ENCODE measurements at regions not wholly inside any gene's neighbourhood (a gene's known extent, or its start where the extent isn't known, plus 50 kb on each side); places are given as distances from the start of the nearest gene placed in this dataset.

DNA sequence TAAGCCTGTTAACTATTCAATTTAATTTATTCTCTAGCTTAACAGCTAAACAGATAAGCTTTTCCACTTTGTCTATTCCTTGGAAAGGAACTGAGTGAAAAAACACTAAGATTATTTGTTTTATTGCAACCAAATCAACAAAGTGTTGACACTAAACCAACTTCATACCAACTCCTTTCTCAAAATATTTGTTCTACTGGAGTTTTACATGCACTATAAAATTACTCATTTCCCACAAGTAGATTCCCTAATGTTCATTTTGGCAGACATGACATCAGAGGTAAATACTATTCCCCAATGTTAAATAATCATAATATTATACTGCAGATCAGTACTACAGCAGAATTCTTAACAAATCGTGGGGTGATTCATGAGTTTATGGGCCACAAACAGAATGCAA lies 231.4 kb downstream of the TTC6 start:
- TF ChIP-seq POLR2A (IDR thresholded peaks at IDR 0.05) (no peak), EP300 (IDR thresholded peaks at IDR 0.05) (no peak)
- TF ChIP-seq, protein P1, sequence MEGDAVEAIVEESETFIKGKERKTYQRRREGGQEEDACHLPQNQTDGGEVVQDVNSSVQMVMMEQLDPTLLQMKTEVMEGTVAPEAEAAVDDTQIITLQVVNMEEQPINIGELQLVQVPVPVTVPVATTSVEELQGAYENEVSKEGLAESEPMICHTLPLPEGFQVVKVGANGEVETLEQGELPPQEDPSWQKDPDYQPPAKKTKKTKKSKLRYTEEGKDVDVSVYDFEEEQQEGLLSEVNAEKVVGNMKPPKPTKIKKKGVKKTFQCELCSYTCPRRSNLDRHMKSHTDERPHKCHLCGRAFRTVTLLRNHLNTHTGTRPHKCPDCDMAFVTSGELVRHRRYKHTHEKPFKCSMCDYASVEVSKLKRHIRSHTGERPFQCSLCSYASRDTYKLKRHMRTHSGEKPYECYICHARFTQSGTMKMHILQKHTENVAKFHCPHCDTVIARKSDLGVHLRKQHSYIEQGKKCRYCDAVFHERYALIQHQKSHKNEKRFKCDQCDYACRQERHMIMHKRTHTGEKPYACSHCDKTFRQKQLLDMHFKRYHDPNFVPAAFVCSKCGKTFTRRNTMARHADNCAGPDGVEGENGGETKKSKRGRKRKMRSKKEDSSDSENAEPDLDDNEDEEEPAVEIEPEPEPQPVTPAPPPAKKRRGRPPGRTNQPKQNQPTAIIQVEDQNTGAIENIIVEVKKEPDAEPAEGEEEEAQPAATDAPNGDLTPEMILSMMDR (IDR thresholded peaks at IDR 0.05), result no peak

Measured in ovary (tissue), 3 donors.